Breast epithelium (tissue), 3 donors: ENCODE measurements at regions not wholly inside any gene's neighbourhood (a gene's known extent, or its start where the extent isn't known, plus 50 kb on each side); places are given as distances from the start of the nearest gene placed in this dataset.

Source experiments
- POLR2AphosphoS5 ChIP-seq, 3 donors: sonication (generic); formaldehyde crosslinking; IDR thresholded peaks; one replicate each; pipeline ENCODE4 v1.6.1; 2017; ENCODE audit warnings: antibody characterized with exemption in 3 of 3
- TF ChIP-seq, protein P1 (sequence below), 3 donors: fragments of 450-650 bp; IDR thresholded peaks; one replicate each; pipeline ENCODE4 v1.5.1; 2016 to 2017; ENCODE audit warnings: antibody characterized with exemption in 3 of 3, mild to moderate bottlenecking in 3 of 3, moderate library complexity in 3 of 3

DNA sequence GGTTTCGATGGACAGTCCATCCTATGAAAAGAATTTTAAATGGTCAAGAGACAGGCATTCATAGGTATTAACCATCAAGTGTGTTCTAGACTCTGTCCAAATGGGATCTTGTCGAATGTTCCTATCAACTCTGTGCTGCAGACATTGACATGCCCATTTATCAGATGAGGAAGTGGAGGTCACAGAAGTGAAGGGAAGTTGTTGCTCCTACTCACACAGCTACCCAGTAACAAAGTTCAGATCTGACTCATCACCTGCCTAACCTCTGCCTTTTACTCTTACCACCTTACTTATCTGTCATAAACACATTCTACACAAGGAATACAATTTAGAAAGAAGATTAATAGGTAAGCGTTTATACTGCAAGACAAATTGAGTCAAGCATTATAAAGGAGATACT, 426.2 kb upstream of the BRINP1 start:
- TF ChIP-seq, protein P1, sequence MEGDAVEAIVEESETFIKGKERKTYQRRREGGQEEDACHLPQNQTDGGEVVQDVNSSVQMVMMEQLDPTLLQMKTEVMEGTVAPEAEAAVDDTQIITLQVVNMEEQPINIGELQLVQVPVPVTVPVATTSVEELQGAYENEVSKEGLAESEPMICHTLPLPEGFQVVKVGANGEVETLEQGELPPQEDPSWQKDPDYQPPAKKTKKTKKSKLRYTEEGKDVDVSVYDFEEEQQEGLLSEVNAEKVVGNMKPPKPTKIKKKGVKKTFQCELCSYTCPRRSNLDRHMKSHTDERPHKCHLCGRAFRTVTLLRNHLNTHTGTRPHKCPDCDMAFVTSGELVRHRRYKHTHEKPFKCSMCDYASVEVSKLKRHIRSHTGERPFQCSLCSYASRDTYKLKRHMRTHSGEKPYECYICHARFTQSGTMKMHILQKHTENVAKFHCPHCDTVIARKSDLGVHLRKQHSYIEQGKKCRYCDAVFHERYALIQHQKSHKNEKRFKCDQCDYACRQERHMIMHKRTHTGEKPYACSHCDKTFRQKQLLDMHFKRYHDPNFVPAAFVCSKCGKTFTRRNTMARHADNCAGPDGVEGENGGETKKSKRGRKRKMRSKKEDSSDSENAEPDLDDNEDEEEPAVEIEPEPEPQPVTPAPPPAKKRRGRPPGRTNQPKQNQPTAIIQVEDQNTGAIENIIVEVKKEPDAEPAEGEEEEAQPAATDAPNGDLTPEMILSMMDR (IDR thresholded peaks at IDR 0.05): no peak
- no peak for TF ChIP-seq POLR2AphosphoS5 (IDR thresholded peaks at IDR 0.05)
